ENCODE measurements at regions not wholly inside any gene's neighbourhood (a gene's known extent, or its start where the extent isn't known, plus 50 kb on each side); places are given as distances from the start of the nearest gene placed in this dataset.

DNA sequence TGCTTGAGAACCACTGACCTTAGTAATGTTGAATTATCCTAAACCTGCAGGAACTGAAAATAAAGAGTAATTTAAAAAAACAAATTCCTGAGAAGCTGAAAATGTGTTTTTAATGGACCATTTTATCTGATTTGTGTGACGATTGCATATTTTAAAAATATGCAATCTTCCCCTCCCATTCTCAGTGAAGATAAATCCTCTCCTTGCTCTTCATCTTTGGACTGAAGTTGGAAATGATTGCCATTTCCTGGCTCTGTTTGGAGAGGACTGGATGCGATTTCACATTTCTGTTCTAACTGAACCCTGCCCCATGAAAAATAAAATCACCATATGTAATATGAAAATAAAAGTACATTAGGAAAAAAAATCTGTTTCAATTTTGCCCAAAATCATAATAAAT lies 216.3 kb downstream of the SLC6A15 start:
- TF ChIP-seq TAF1 (IDR thresholded peaks at IDR 0.05; ENCODE audit: borderline replicate concordance, low read depth, low read length) (no peak), POLR2AphosphoS5 (IDR thresholded peaks at IDR 0.05; ENCODE audit: low read depth, low read length) (no peak), POLR2A (IDR thresholded peaks at IDR 0.05; ENCODE audit: low read depth, low read length) (no peak)
